CD4-positive, alpha-beta T cell (primary cell): ENCODE measurements at regions not wholly inside any gene's neighbourhood (a gene's known extent, or its start where the extent isn't known, plus 50 kb on each side); places are given as distances from the start of the nearest gene placed in this dataset.

Source experiments
- ATAC-seq: fragments of 200-7000 bp; cut with Tn5 transposase; one replicate; pipeline ENCODE4 v1.10.0; 2022; ENCODE audit warnings: mild to moderate bottlenecking; ENCODE audit not compliant: poor library complexity
- CTCF ChIA-PET: fragments of 350-600 bp; sonication (Branson Sonifier 250); formaldehyde crosslinking; loops from one replicate; lab custom pipeline; 2021; ENCODE audit warnings: antibody characterized with exemption, inconsistent platforms; lab: Charles Lee
- POLR2A ChIA-PET: fragments of 350-600 bp; sonication (Branson Sonifier 250); formaldehyde crosslinking; loops from one replicate; lab custom pipeline; 2021; ENCODE audit warnings: antibody characterized with exemption, inconsistent platforms; lab: Charles Lee
- DNase-seq, 14 experiments: peaks; one replicate each; pipeline ENCODE4 v3.0.0-alpha.2; 2013 to 2020; ENCODE audit warnings: mixed read lengths in 2 of 14
- H3K27ac ChIP-seq, 2 donors: one replicate each; pipeline versions ENCODE4 v1.5.1 to v1.7.0; 2013; ENCODE audit warnings: low read length in 2 of 2, low read depth in 1 of 2, mild to moderate bottlenecking in 1 of 2
- H3K27me3 ChIP-seq, 2 experiments: 1 replicate in 1 of 2; 2 replicates in 1 of 2; pipeline versions ENCODE4 v1.6.1 to v1.7.0; 2013; ENCODE audit warnings: low read length in 2 of 2, control low read depth in 1 of 2, mild to moderate bottlenecking in 1 of 2, moderate library complexity in 1 of 2; ENCODE audit not compliant: insufficient read depth in 2 of 2, control insufficient read depth in 1 of 2
- H3K36me3 ChIP-seq: one replicate; pipeline ENCODE4 v1.6.1; 2013; ENCODE audit warnings: low read length, control low read depth; ENCODE audit not compliant: insufficient read depth
- H3K4me1 ChIP-seq: one replicate; pipeline ENCODE4 v1.6.1; 2013; ENCODE audit warnings: low read length, control low read depth; ENCODE audit not compliant: insufficient read depth
- H3K4me3 ChIP-seq: one replicate; pipeline ENCODE4 v1.5.1; 2013; ENCODE audit warnings: mild to moderate bottlenecking, low read length, moderate library complexity
- H3K9me3 ChIP-seq, 2 experiments: 1 replicate in 1 of 2; 2 replicates in 1 of 2; pipeline versions ENCODE4 v1.6.1 to v1.7.0; 2013; ENCODE audit warnings: low read length in 2 of 2, mild to moderate bottlenecking in 2 of 2, control low read depth in 1 of 2, moderate library complexity in 1 of 2; ENCODE audit not compliant: control insufficient read depth in 1 of 2, insufficient read depth in 1 of 2
- H3K27ac Mint-ChIP-seq: one replicate; pipeline ENCODE4 v1.8.0; 2020; ENCODE audit warnings: mixed read lengths
- H3K27me3 Mint-ChIP-seq: one replicate; pipeline ENCODE4 v1.8.0; 2021; ENCODE audit warnings: mixed read lengths
- H3K36me3 Mint-ChIP-seq: one replicate; pipeline ENCODE4 v1.8.0; 2021; ENCODE audit warnings: low read depth, mixed read lengths
- H3K4me1 Mint-ChIP-seq: one replicate; pipeline ENCODE4 v1.8.0; 2021; ENCODE audit warnings: low read depth, mixed read lengths
- H3K4me3 Mint-ChIP-seq: one replicate; pipeline ENCODE4 v1.8.0; 2020; ENCODE audit warnings: mild to moderate bottlenecking, mixed read lengths
- H3K9me3 Mint-ChIP-seq: one replicate; pipeline ENCODE4 v1.8.0; 2020; ENCODE audit warnings: mixed read lengths
- CTCF ChIP-seq: fragments of 200-600 bp; IDR thresholded peaks from one replicate; pipeline ENCODE4 v1.8.0; 2022; ENCODE audit warnings: antibody characterized with exemption, mild to moderate bottlenecking
- intact Hi-C, 2 experiments: fragments of 100-400 bp; cut with DNase I in 1 of 2; cut with micrococcal nuclease in 1 of 2; formaldehyde crosslinking; loops; one replicate each; pipeline versions ENCODE4 v1.15.1 to v1.9.0; 2023 to 2025; cut with DNase I, micrococcal nuclease

- CTCF ChIA-PET = no interaction called here
- intact Hi-C loops = no loop called here
- no peaks in the 10 kb centered on the region for H3K4me1 ChIP-seq
- H3K9me3 ChIP-seq = no peaks in the 10 kb centered on the region
- POLR2A ChIA-PET = no interaction called here
- peaks cover 0 to 6% of the 10 kb centered on the region in 2 experiments for H3K27me3 ChIP-seq
- H3K4me3 ChIP-seq = no peak overlapping the region
- no peak overlapping the region for H3K4me3 Mint-ChIP-seq
- no peaks in the 10 kb centered on the region for H3K9me3 Mint-ChIP-seq
- H3K27me3 Mint-ChIP-seq = peaks cover 14% of the 10 kb centered on the region
- no peaks in the 10 kb centered on the region for H3K36me3 Mint-ChIP-seq
- TF ChIP-seq CTCF = no peak
- ATAC-seq (no peak), DNase-seq (no peak)
- H3K27ac Mint-ChIP-seq = no peak overlapping the region
- H3K36me3 ChIP-seq = no peaks in the 10 kb centered on the region
- H3K27ac ChIP-seq = no peak overlapping the region
- no peaks in the 10 kb centered on the region for H3K4me1 Mint-ChIP-seq
Measured at GRCh38 chr22:23513705-23514104, 66.4 kb downstream of the IGLL1 start.

GRCh38 chr22:23513133-23513532 is 67.0 kb downstream of the IGLL1 start:
- ATAC-seq (no peak), DNase-seq (no peak)
- Histone ChIP-seq H3K36me3 (no peaks in the 10 kb centered on the region), H3K27ac (no peak overlapping the region), H3K4me3 (no peak overlapping the region), H3K4me1 (no peaks in the 10 kb centered on the region), H3K27me3 (peaks cover 0 to 5% of the 10 kb centered on the region in 2 experiments), H3K9me3 (no peaks in the 10 kb centered on the region)
- Mint-ChIP-seq H3K27ac (no peak overlapping the region), H3K9me3 (no peaks in the 10 kb centered on the region), H3K4me1 (no peaks in the 10 kb centered on the region), H3K36me3 (no peaks in the 10 kb centered on the region), H3K27me3 (peaks cover 9% of the 10 kb centered on the region), H3K4me3 (no peak overlapping the region)
- ChIA-PET POLR2A (no interaction called here), CTCF (no interaction called here)
- intact Hi-C loops = no loop called here
- no peak for TF ChIP-seq CTCF

GRCh38 chr22:23512721-23513120 is 67.4 kb downstream of the IGLL1 start:
- Mint-ChIP-seq H3K27me3 (peaks cover 4% of the 10 kb centered on the region), H3K27ac (no peak overlapping the region), H3K4me1 (no peaks in the 10 kb centered on the region), H3K36me3 (no peaks in the 10 kb centered on the region), H3K4me3 (no peak overlapping the region), H3K9me3 (no peaks in the 10 kb centered on the region)
- Histone ChIP-seq H3K9me3 (no peaks in the 10 kb centered on the region), H3K4me3 (no peak overlapping the region), H3K4me1 (no peaks in the 10 kb centered on the region), H3K27ac (no peak overlapping the region), H3K27me3 (peaks cover 0 to 2% of the 10 kb centered on the region in 2 experiments), H3K36me3 (no peaks in the 10 kb centered on the region)
- ATAC-seq (no peak), DNase-seq (no peak)
- intact Hi-C loops = no loop called here
- CTCF ChIA-PET = no interaction called here
- POLR2A ChIA-PET = no interaction called here
- TF ChIP-seq CTCF = no peak
